Parathyroid adenoma (tissue), 2 donors: ENCODE measurements at regions not wholly inside any gene's neighbourhood (a gene's known extent, or its start where the extent isn't known, plus 50 kb on each side); places are given as distances from the start of the nearest gene placed in this dataset.
"Not testable (repeated sequence)": the region's sequence is repeated elsewhere in the genome, so short reads cannot be mapped to it uniquely, and the experiment has no call there.

Source experiments
- H2AFZ ChIP-seq: fragments of 300-600 bp; sonication (generic); one replicate; pipeline ENCODE4 v1.7.0; 2017; ENCODE audit warnings: antibody characterized with exemption, mild to moderate bottlenecking
- H3K27ac ChIP-seq: fragments of 300-600 bp; sonication (generic); one replicate; pipeline ENCODE4 v1.7.0; 2017
- H3K27me3 ChIP-seq: fragments of 300-600 bp; sonication (generic); one replicate; pipeline ENCODE4 v1.7.0; 2017; ENCODE audit warnings: low read length; ENCODE audit not compliant: control insufficient read depth, insufficient read depth
- H3K36me3 ChIP-seq: fragments of 300-600 bp; sonication (generic); one replicate; pipeline ENCODE4 v1.7.0; 2017; ENCODE audit warnings: low read length; ENCODE audit not compliant: control insufficient read depth, insufficient read depth
- H3K4me1 ChIP-seq: fragments of 300-600 bp; sonication (generic); one replicate; pipeline ENCODE4 v1.7.0; 2017; ENCODE audit warnings: control low read depth
- H3K4me2 ChIP-seq: fragments of 300-600 bp; sonication (generic); one replicate; pipeline ENCODE4 v1.7.0; 2017; ENCODE audit warnings: low read length
- H3K4me3 ChIP-seq: fragments of 300-600 bp; sonication (generic); one replicate; pipeline ENCODE4 v1.7.0; 2017; ENCODE audit warnings: low read depth, low read length
- H3K79me2 ChIP-seq: fragments of 300-600 bp; sonication (generic); one replicate; pipeline ENCODE4 v1.7.0; 2017; ENCODE audit warnings: control low read depth
- H3K9ac ChIP-seq: fragments of 300-600 bp; sonication (generic); one replicate; pipeline ENCODE4 v1.7.0; 2017; ENCODE audit warnings: mild to moderate bottlenecking
- H3K9me3 ChIP-seq: fragments of 300-600 bp; sonication (generic); one replicate; pipeline ENCODE4 v1.7.0; 2017; ENCODE audit warnings: low read length; ENCODE audit not compliant: control insufficient read depth
- TF ChIP-seq, protein P1 (sequence below): fragments of 300-600 bp; sonication (generic); IDR thresholded peaks from one replicate; pipeline ENCODE4 v1.7.0; 2017; ENCODE audit warnings: antibody characterized with exemption, mild to moderate bottlenecking
- donor health status: primary hyperparathyroidism.

DNA sequence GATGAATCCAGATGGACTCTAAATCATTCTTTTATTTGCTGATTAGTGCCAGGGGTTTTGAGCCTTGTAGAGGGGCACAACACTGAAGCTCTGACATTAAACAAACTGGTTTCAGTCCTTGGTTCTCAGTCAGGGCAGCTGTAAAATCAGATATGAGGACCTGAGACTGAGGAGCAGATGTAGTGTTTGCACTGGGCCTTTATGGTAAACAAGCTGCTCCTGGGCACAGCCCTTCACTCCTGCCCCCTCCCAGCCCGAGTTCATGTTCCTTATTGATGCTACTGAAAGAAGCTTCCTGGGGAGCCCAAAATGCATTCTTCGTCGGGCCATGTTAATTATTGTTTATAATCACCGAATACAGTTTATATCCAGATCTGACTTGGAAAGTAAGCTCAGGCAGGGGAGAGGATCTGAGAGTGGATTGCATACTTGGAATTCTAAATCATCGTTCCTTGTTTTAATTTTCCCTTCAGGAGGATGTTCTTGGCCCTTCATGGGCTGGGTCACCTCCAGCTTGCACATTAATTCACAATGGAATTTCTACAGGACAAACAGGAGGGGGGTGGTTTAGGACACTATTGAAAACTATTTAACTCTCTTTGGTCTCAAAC is 213.5 kb downstream of the FGF9 start:
- Histone ChIP-seq H3K27ac (no peak overlapping the region), H3K9me3 (no peaks in the 10 kb centered on the region), H2AFZ (no peak overlapping the region), H3K27me3 (no peaks in the 10 kb centered on the region), H3K79me2 (no peaks in the 10 kb centered on the region), H3K36me3 (no peaks in the 10 kb centered on the region), H3K4me1 (no peaks in the 10 kb centered on the region), H3K4me2 (no peak overlapping the region), H3K4me3 (no peak overlapping the region), H3K9ac (no peak overlapping the region)
- TF ChIP-seq, protein P1, sequence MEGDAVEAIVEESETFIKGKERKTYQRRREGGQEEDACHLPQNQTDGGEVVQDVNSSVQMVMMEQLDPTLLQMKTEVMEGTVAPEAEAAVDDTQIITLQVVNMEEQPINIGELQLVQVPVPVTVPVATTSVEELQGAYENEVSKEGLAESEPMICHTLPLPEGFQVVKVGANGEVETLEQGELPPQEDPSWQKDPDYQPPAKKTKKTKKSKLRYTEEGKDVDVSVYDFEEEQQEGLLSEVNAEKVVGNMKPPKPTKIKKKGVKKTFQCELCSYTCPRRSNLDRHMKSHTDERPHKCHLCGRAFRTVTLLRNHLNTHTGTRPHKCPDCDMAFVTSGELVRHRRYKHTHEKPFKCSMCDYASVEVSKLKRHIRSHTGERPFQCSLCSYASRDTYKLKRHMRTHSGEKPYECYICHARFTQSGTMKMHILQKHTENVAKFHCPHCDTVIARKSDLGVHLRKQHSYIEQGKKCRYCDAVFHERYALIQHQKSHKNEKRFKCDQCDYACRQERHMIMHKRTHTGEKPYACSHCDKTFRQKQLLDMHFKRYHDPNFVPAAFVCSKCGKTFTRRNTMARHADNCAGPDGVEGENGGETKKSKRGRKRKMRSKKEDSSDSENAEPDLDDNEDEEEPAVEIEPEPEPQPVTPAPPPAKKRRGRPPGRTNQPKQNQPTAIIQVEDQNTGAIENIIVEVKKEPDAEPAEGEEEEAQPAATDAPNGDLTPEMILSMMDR: no peak

DNA sequence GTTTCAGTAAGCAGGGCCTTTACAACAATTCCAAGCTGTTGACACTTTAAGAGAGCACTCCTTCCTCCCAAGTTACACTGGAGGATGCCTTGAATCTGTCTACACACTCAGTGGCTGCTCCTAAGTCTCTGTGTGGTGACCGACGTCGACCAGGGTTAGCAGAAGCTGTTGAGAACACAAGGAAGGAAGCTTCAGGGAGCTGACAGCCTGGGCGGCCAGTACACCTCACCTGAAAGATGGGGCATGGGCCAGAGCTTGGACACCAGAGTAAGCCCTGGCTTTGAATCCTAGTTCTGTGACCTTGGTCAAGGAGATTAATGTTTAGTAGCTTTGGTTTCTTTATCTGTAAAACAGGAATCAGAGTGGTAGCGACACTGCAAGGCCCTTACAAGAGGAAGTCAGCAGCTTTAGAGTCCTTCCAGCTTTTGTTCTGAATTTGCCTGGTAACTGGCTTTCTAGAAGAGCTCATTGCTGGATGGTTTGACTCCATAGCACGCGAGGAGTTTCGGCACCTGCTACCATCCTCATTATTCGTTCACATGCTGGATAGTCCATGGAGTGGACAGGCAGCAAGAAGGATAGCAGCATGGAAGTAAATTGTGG is 214.2 kb downstream of the FGF9 start:
- Histone ChIP-seq H3K4me3 (no peak overlapping the region), H3K27me3 (no peaks in the 10 kb centered on the region), H2AFZ (no peak overlapping the region), H3K9ac (no peak overlapping the region), H3K4me2 (no peak overlapping the region), H3K27ac (no peak overlapping the region), H3K79me2 (no peaks in the 10 kb centered on the region), H3K9me3 (no peaks in the 10 kb centered on the region), H3K36me3 (no peaks in the 10 kb centered on the region), H3K4me1 (no peaks in the 10 kb centered on the region)
- TF ChIP-seq, protein P1: no peak

DNA sequence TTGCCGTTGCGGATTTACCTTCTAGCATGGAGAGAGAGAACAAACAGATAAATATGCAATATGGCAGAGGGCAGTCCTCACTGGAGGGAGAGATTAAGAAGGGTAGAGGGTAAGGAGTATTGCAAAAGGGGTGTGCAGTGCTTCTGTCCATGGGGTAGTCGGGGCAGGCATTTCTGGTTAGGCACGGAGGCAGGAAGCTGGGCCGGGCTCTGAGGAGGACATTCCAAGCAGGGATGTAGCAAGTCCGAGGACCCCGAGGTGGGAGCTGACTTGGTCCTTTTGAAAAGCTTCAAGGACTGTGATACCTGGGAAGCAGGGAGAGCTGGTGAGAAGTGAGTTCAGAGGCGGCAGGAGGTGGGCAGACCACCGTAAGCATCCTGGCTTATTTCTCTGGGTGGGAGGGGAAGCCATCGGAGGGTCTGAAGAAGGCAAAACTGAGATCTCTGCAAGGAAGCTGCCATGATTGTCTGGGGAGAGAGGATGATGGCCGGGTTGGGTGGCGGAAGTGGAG is 214.9 kb downstream of the FGF9 start:
- TF ChIP-seq, protein P1: no peak
- Histone ChIP-seq H3K9ac (no peak overlapping the region), H3K4me3 (no peak overlapping the region), H3K27ac (no peak overlapping the region), H2AFZ (no peak overlapping the region), H3K79me2 (no peaks in the 10 kb centered on the region), H3K4me1 (no peaks in the 10 kb centered on the region), H3K27me3 (no peaks in the 10 kb centered on the region), H3K36me3 (no peaks in the 10 kb centered on the region), H3K4me2 (no peak overlapping the region), H3K9me3 (no peaks in the 10 kb centered on the region)

DNA sequence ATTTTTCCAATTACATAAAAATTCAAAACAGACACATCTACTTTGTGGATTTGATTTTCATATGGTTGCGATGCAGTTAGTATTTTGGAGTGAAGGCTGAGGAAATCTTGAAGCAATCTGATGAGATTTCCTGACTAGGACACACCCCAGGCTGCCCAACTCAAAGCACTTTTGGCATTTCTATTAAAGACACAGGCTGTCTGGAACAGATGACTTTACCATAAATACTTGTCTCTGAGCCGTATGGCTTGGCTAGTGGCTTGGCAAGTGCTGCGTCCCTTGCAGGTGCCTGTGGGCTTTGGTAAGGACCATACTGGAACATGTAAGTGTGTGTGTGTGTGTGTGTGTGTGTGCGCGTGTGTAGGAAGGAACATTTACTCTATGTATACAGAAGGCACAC is 218.8 kb downstream of the FGF9 start:
- Histone ChIP-seq H3K27ac (no peak overlapping the region), H3K4me3 (no peak overlapping the region), H3K27me3 (no peaks in the 10 kb centered on the region), H2AFZ (no peak overlapping the region), H3K36me3 (no peaks in the 10 kb centered on the region), H3K9me3 (no peaks in the 10 kb centered on the region), H3K9ac (no peak overlapping the region), H3K4me2 (no peak overlapping the region), H3K79me2 (no peaks in the 10 kb centered on the region), H3K4me1 (no peaks in the 10 kb centered on the region)
- TF ChIP-seq, protein P1: no peak

DNA sequence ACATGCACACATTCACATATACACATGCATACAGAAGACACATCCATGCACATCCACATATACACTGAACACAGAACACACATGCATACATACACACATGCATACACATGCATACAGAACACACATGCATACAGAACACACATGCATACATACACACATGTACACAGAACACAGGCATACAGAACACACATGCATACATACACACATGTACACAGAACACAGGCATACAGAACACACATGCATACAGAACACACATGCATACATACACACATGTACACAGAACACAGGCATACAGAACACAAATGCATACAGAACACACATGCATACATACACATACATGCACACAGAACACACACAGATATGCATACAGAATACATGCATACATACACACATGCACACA is 219.3 kb downstream of the FGF9 start:
- not testable (repeated sequence) for H3K9me3 ChIP-seq, H2AFZ ChIP-seq, H3K27ac ChIP-seq, H3K4me3 ChIP-seq, H3K9ac ChIP-seq, H3K36me3 ChIP-seq, H3K79me2 ChIP-seq, H3K4me2 ChIP-seq, H3K27me3 ChIP-seq, H3K4me1 ChIP-seq
